Tibial artery (tissue), 4 donors: ENCODE measurements at regions not wholly inside any gene's neighbourhood (a gene's known extent, or its start where the extent isn't known, plus 50 kb on each side); places are given as distances from the start of the nearest gene placed in this dataset.

Experiments
- DNase-seq, 2 donors: peaks; one replicate each; pipeline ENCODE4 v3.0.0-alpha.2; 2019
- H3K27ac ChIP-seq, 2 donors: fragments of 200-600 bp; sonication (generic) in 1 of 2; 1 replicate in 1 of 2; 2 replicates in 1 of 2; pipeline ENCODE4 v1.5.1; 2018 to 2019; ENCODE audit warnings: mild to moderate bottlenecking in 1 of 2
- H3K27me3 ChIP-seq, 2 donors: fragments of 200-600 bp; sonication (generic) in 1 of 2; one replicate each; pipeline versions ENCODE4 v1.5.1 to v1.6.0; 2016 to 2019
- H3K36me3 ChIP-seq, 3 donors: fragments of 200-600 bp; sonication (generic) in 2 of 3; one replicate each; pipeline ENCODE4 v1.5.1; 2016 to 2019; ENCODE audit warnings: mild to moderate bottlenecking in 2 of 3
- H3K4me1 ChIP-seq, 4 donors: fragments of 200-600 bp; sonication (generic) in 2 of 4; 1 replicate in 3 of 4; 2 replicates in 1 of 4; pipeline ENCODE4 v1.5.1; 2016 to 2019
- H3K4me3 ChIP-seq, 2 donors: fragments of 200-600 bp; sonication (generic) in 1 of 2; 1 replicate in 1 of 2; 2 replicates in 1 of 2; pipeline ENCODE4 v1.5.1; 2018 to 2019; ENCODE audit warnings: mild to moderate bottlenecking in 2 of 2
- H3K9me3 ChIP-seq, 3 donors: fragments of 200-600 bp; sonication (generic) in 1 of 3; one replicate each; pipeline ENCODE4 v1.5.1; 2016 to 2019
- intact Hi-C: fragments of 100-400 bp; cut with DNase I; formaldehyde crosslinking; loops from one replicate; pipeline ENCODE4 v1.15.0; 2023; ENCODE audit warnings: low total_unique reads
- TF ChIP-seq, protein P1 (sequence below), 2 experiments: fragments of 200-600 bp in 1 of 2; fragments of 450-650 bp in 1 of 2; IDR thresholded peaks; one replicate each; pipeline ENCODE4 v1.5.1; 2017 to 2019; ENCODE audit warnings: antibody characterized with exemption in 2 of 2, mild to moderate bottlenecking in 1 of 2, moderate library complexity in 1 of 2

DNA sequence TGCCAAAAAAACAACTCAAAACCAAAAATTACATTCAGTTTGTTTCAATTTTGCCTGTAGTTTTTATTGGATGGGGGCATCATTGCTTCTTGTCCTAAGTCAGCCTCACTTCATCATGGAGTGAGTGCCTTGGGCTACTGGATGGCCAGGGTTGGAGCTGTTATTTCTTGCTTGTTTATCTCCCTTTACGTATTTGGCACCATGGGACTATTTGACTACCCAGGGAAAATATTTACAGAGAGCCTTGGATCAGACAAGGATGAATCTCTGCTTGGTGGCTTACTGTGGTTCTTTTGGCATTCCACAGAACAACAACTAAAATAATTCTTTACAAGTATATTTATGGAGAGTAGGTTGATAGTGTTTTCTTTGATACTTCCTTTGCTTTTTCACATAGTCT, 160.8 kb upstream of the SEL1L start:
- H3K9me3 ChIP-seq: no peaks in the 10 kb centered on the region
- no peaks in the 10 kb centered on the region for H3K27me3 ChIP-seq
- H3K27ac ChIP-seq: no peak overlapping the region
- DNase-seq: no peak
- H3K36me3 ChIP-seq: no peaks in the 10 kb centered on the region
- TF ChIP-seq, protein P1, sequence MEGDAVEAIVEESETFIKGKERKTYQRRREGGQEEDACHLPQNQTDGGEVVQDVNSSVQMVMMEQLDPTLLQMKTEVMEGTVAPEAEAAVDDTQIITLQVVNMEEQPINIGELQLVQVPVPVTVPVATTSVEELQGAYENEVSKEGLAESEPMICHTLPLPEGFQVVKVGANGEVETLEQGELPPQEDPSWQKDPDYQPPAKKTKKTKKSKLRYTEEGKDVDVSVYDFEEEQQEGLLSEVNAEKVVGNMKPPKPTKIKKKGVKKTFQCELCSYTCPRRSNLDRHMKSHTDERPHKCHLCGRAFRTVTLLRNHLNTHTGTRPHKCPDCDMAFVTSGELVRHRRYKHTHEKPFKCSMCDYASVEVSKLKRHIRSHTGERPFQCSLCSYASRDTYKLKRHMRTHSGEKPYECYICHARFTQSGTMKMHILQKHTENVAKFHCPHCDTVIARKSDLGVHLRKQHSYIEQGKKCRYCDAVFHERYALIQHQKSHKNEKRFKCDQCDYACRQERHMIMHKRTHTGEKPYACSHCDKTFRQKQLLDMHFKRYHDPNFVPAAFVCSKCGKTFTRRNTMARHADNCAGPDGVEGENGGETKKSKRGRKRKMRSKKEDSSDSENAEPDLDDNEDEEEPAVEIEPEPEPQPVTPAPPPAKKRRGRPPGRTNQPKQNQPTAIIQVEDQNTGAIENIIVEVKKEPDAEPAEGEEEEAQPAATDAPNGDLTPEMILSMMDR (IDR thresholded peaks at IDR 0.05): no peak
- intact Hi-C loops: no loop called here
- H3K4me1 ChIP-seq: no peaks in the 10 kb centered on the region
- H3K4me3 ChIP-seq: no peak overlapping the region

DNA sequence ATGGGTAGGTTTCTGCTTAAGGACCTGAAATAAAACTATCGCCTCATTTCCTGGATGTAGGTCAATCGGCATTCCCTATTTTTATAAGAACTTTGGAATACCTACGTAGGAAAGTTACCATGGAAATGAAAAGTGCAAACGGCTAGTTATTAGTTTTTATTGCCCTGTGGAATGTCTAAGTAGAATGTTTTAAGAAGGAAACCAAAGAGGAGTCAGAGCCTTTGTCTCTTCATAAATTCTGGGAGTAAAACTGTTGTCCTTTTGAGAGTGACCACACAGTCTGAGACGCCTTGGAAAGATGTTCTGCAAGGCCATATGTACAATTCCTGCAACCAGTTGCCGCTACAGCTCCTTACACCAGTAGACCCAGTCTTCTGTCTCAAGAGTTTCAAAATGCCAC, 176.0 kb upstream of the SEL1L start:
- Histone ChIP-seq H3K27ac (no peak overlapping the region), H3K27me3 (no peaks in the 10 kb centered on the region), H3K4me1 (peaks cover 0 to 8% (median 3%) of the 10 kb centered on the region in 4 donors), H3K9me3 (no peaks in the 10 kb centered on the region), H3K4me3 (no peak overlapping the region), H3K36me3 (no peaks in the 10 kb centered on the region)
- TF ChIP-seq, protein P1 (IDR thresholded peaks at IDR 0.05): no peak
- no peak for DNase-seq
- intact Hi-C loops: no loop called here

DNA sequence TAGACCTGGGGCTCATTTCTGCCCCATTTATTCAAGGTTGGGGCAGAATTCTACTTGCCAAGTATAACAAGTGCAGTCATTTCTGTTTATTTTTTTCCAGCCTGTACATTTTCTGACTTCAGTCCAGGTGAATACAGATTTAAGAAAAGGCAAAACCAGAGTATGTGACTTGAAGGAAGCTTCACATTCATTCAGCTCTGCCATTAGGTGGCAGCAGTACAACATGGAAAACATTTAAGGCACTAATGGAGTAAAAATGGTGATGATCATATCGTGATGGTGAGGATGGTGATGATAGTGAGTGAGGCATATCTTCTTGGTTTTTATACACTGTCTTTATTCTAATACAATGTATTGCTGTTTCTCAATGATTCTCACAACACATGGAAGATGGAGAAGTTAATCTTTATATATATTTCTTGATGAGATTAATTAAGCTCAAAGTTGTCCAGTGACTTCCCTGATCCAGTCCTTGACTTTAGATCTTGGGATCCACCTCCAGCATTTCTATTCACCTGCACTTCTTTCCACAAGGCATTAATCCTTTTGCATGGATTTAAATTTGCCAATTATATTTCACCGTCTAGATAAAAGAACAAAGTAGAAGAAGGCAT, 176.7 kb upstream of the SEL1L start:
- intact Hi-C loops: no loop called here
- peaks cover 0 to 8% (median 3%) of the 10 kb centered on the region in 4 donors for H3K4me1 ChIP-seq
- no peaks in the 10 kb centered on the region for H3K36me3 ChIP-seq
- H3K27ac ChIP-seq: no peak overlapping the region
- TF ChIP-seq, protein P1 (IDR thresholded peaks at IDR 0.05): peak; percentile 57 to 63
- no peaks in the 10 kb centered on the region for H3K9me3 ChIP-seq
- no peak overlapping the region for H3K4me3 ChIP-seq
- no peaks in the 10 kb centered on the region for H3K27me3 ChIP-seq
- no peak for DNase-seq

DNA sequence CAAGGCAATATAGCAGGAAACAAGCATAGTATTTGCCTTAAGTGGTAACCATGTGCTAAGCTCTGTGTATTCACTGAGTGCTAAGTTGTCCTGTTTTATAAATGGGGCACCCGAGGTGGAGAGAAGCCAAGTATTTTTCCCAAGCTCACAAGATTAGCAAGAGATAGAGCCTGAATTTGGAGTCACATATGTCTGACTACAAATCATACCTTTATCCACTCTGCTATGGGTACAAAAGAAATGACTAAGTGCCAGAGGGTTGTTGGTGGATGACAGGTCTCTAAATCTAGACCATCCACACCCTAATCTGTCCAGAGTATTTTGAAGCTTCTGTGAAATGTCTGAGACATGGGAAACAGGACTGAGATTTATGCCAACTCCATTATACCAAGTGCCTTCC, 182.1 kb upstream of the SEL1L start:
- TF ChIP-seq, protein P1 (IDR thresholded peaks at IDR 0.05): no peak
- Histone ChIP-seq H3K4me1 (no peaks in the 10 kb centered on the region), H3K4me3 (no peak overlapping the region), H3K27ac (no peak overlapping the region), H3K27me3 (no peaks in the 10 kb centered on the region), H3K36me3 (no peaks in the 10 kb centered on the region), H3K9me3 (no peaks in the 10 kb centered on the region)
- intact Hi-C loops: no loop called here
- no peak for DNase-seq

DNA sequence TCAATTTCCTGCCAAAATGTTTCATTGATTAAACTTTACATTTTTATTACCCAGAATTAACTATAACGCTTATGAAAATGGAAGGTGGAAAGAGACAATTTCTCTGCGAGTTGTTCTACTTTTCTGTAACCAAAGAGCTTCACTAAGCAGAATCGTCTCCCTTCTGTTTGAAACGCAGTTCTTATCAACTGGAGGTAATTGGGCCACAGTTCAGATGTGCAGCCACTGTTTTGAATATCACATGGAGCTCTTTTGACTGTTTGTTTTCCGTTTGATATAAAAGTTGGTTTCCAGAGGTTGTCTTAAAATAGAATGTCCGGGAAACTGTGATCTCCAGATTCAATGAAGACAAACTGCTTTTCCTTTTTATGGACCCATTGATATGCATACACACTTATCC, 183.3 kb upstream of the SEL1L start:
- TF ChIP-seq, protein P1 (IDR thresholded peaks at IDR 0.05): no peak
- Histone ChIP-seq H3K36me3 (no peaks in the 10 kb centered on the region), H3K4me3 (no peak overlapping the region), H3K4me1 (no peaks in the 10 kb centered on the region), H3K27ac (no peak overlapping the region), H3K27me3 (no peaks in the 10 kb centered on the region), H3K9me3 (no peaks in the 10 kb centered on the region)
- intact Hi-C loops: no loop called here
- DNase-seq: no peak

DNA sequence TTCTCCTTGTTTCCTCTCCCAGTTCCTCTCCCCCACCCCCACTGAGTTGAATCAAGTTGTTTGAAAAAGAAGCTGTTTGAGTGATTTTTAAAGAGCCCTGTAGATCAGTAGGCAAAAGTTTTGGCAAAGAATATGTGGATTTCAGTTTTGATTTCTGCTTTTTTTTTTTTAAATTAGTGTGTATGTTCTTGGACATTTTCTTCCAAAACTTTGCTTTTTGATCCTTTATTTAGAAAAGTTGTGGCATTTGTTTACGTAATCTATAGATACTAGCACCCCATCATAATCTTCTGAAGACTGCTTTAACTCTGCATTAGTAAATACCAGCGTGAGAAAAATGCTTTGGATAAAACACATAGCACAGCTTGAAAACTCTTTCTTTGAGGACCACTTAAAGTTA, 190.3 kb upstream of the SEL1L start:
- H3K4me1 ChIP-seq: peaks cover 0 to 6% (median 0%) of the 10 kb centered on the region in 4 donors
- TF ChIP-seq, protein P1 (IDR thresholded peaks at IDR 0.05): no peak
- H3K27me3 ChIP-seq: no peaks in the 10 kb centered on the region
- no peaks in the 10 kb centered on the region for H3K36me3 ChIP-seq
- no peak overlapping the region for H3K27ac ChIP-seq
- intact Hi-C loops: no loop called here
- DNase-seq: no peak
- H3K4me3 ChIP-seq: no peak overlapping the region
- no peaks in the 10 kb centered on the region for H3K9me3 ChIP-seq
